ENCODE measurements at regions not wholly inside any gene's neighbourhood (a gene's known extent, or its start where the extent isn't known, plus 50 kb on each side); places are given as distances from the start of the nearest gene placed in this dataset.

DNA sequence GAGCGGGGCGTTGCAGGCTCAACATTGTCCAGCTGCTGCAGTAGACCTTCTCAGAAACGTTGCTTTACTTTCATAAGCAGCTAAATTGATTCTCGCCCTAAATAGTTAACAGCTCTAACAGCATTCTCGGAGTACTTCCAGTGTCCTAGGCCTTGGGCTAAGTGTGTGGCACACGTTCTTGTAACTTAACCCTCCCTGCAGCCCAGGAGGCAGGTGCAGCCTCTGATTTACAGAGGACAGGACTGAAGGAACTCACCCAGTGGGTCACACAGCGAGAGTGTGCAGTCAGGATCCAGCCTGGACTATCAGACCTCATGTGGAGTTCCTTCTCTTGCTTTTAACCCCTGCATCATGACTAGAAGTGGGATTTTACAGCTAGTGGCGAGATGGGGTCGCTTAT, 312.8 kb upstream of the C2CD4B start:
- Histone ChIP-seq H3K27me3 (ENCODE audit: insufficient read depth, low read length) (no peaks in the 10 kb centered on the region), H3K27ac (ENCODE audit: low read depth, low read length) (no peak overlapping the region), H3K79me2 (ENCODE audit: control insufficient read depth, insufficient read depth, low read length, unreplicated experiment) (no peaks in the 10 kb centered on the region), H3K4me1 (ENCODE audit: control insufficient read depth, insufficient read depth, low read length, unreplicated experiment) (peaks cover 15% of the 10 kb centered on the region), H3K36me3 (ENCODE audit: insufficient read depth, low read length) (no peaks in the 10 kb centered on the region), H2AFZ (ENCODE audit: low read length, unreplicated experiment) (no peak overlapping the region), H3K4me3 (ENCODE audit: low read depth, low read length) (no peak overlapping the region)

DNA sequence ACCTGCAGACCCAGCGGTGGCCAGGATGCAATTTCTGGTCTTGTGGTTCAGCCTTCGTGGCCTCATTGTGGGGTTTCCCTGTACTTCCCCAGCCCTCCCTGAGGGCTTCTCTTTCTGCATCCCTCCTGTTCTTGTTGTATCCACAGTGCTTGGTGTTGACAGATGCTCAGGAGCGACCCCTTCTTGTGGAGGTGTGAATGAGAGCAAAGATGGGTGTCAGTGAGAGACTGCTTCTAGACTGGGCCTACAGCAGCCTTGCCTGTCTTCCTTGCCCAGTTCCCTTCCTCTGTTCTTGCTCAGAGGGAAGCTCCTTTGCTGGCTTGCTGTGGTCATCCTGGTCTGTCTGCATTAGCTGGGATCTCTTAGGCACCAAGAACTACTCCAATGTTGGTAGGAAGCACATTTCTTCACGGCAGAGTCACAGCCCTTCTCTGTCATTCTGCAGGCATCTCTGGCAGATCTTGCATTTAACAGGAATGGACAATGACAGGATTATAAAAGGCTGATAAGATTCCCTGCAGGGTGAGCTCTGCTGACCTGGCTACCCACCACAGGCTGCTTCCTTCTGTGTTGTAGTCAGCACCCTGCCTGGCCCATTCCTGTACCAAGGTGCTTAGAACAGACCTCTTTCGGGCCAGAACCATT, 317.8 kb upstream of the C2CD4B start:
- no peak overlapping the region for H2AFZ ChIP-seq (ENCODE audit: low read length, unreplicated experiment)
- H3K4me3 ChIP-seq (ENCODE audit: low read depth, low read length), result no peak overlapping the region
- no peaks in the 10 kb centered on the region for H3K4me1 ChIP-seq (ENCODE audit: control insufficient read depth, insufficient read depth, low read length, unreplicated experiment)
- no peaks in the 10 kb centered on the region for H3K79me2 ChIP-seq (ENCODE audit: control insufficient read depth, insufficient read depth, low read length, unreplicated experiment)
- H3K36me3 ChIP-seq (ENCODE audit: insufficient read depth, low read length), result no peaks in the 10 kb centered on the region
- H3K27me3 ChIP-seq (ENCODE audit: insufficient read depth, low read length), result no peaks in the 10 kb centered on the region
- H3K27ac ChIP-seq (ENCODE audit: low read depth, low read length), result no peak overlapping the region

DNA sequence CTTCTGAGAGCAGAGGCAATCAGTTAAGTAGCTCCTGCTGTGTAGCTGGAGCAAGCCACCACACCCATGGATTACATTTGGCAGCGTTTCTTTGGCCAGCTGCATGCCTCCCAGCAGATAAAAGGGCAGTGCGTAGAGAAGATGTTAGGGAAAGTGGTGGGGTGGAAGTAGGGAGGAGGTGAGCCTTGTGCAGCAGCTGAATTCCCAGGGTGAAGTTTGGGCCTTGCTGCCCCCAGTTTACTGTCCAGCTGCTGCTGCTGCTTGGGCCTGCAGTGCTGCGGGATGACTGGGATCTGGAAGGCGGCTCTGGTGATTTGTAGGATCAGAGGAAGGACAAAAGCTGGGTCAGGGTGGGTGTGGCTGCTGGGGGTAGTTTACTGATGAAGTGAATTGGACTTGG, 318.7 kb upstream of the C2CD4B start:
- Histone ChIP-seq H3K27me3 (ENCODE audit: insufficient read depth, low read length) (no peaks in the 10 kb centered on the region), H3K4me1 (ENCODE audit: control insufficient read depth, insufficient read depth, low read length, unreplicated experiment) (no peaks in the 10 kb centered on the region), H3K36me3 (ENCODE audit: insufficient read depth, low read length) (no peaks in the 10 kb centered on the region), H3K27ac (ENCODE audit: low read depth, low read length) (no peak overlapping the region), H3K4me3 (ENCODE audit: low read depth, low read length) (no peak overlapping the region), H2AFZ (ENCODE audit: low read length, unreplicated experiment) (no peak overlapping the region), H3K79me2 (ENCODE audit: control insufficient read depth, insufficient read depth, low read length, unreplicated experiment) (no peaks in the 10 kb centered on the region)

DNA sequence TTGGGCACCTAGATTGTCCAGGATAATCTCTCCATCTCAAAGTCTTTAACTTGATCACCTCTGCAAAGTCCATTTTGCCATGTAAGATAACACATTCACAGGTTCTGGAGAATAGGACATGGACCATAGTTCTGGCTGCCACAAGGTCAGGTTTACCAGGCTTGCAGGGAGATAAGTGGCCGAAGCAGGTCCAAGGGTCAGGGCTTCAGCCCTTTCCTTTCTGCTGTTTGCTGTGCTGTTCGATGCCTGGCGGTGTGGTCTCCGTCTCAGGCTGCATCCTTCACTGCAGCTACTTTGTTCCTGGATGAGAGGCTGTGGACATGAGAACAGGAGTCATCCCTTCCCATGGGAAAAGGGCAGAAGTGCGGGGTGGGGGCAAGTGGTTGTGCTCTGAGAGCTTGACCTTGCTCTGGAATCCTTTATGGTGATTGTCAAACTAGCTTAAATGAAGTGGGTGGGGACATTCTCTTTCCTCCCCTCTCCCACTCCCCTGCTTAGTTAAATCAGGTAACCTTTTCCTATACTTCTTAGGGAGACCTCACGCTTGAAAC, 320.2 kb upstream of the C2CD4B start:
- H3K27ac ChIP-seq (ENCODE audit: low read depth, low read length), result no peak overlapping the region
- no peaks in the 10 kb centered on the region for H3K4me1 ChIP-seq (ENCODE audit: control insufficient read depth, insufficient read depth, low read length, unreplicated experiment)
- H3K4me3 ChIP-seq (ENCODE audit: low read depth, low read length), result no peak overlapping the region
- no peak overlapping the region for H2AFZ ChIP-seq (ENCODE audit: low read length, unreplicated experiment)
- H3K79me2 ChIP-seq (ENCODE audit: control insufficient read depth, insufficient read depth, low read length, unreplicated experiment), result no peaks in the 10 kb centered on the region
- no peaks in the 10 kb centered on the region for H3K36me3 ChIP-seq (ENCODE audit: insufficient read depth, low read length)
- no peaks in the 10 kb centered on the region for H3K27me3 ChIP-seq (ENCODE audit: insufficient read depth, low read length)

DNA sequence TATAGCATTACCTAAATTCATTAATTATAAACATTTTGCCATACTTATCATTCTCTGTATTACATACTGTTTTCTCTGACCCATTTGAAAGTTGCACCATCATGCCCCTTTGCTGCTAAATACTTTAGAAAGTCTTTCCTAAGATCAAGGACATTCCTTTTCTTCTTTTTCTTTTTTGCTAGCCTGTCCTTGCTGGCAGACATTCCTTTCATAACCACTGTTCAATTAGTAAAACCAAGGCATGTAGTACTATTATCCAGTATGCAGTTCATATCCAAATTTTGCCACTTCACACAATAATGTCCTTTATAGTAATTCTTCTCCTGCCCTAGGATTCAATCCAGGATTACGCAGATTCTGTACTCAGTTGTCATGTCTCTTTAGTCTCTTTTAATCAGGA, 321.0 kb upstream of the C2CD4B start:
- Histone ChIP-seq H3K4me1 (ENCODE audit: control insufficient read depth, insufficient read depth, low read length, unreplicated experiment) (no peaks in the 10 kb centered on the region), H3K4me3 (ENCODE audit: low read depth, low read length) (no peak overlapping the region), H3K36me3 (ENCODE audit: insufficient read depth, low read length) (no peaks in the 10 kb centered on the region), H3K27me3 (ENCODE audit: insufficient read depth, low read length) (no peaks in the 10 kb centered on the region), H3K79me2 (ENCODE audit: control insufficient read depth, insufficient read depth, low read length, unreplicated experiment) (no peaks in the 10 kb centered on the region), H2AFZ (ENCODE audit: low read length, unreplicated experiment) (no peak overlapping the region), H3K27ac (ENCODE audit: low read depth, low read length) (no peak overlapping the region)

DNA sequence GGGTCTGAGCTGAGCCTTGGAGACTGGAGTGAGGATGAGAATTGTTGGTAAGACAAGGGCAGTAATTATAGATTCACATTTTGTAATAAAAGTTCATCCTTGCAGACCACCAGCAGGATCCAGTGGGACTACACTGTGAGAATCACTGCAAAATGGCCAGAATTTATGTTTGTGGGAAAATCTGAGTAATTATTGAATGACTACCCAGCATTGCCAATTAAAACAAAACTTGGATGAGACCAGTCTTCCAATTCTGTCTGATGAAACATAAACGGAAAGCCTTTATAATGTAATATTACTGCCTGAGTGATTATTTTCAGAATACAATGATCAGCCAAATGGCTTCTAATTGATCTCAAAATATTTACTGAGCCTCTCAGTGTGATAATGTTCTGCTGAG, 323.3 kb upstream of the C2CD4B start:
- Histone ChIP-seq H3K79me2 (ENCODE audit: control insufficient read depth, insufficient read depth, low read length, unreplicated experiment) (no peaks in the 10 kb centered on the region), H3K27ac (ENCODE audit: low read depth, low read length) (no peak overlapping the region), H3K36me3 (ENCODE audit: insufficient read depth, low read length) (no peaks in the 10 kb centered on the region)

DNA sequence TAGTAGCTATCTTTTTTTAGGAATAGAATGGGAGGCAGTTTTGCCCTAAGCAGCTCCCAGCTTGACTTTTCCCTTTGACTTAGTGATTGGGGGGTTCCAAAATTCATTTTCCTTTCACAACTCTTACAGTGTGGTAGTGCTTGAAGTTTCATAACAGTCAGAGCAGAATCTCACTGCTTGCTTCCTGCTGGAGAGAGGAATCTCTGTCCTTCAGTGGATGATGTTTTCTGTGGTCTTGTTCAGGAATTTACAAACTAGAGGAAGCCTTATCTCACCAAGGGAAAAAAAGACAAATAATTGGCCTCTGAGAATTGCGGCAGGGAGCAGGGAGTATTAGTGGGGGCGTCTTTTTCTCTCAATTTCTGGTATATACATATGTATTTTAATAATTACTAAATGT, 326.6 kb upstream of the C2CD4B start:
- Histone ChIP-seq H3K36me3 (ENCODE audit: insufficient read depth, low read length) (no peaks in the 10 kb centered on the region), H3K27ac (ENCODE audit: low read depth, low read length) (no peak overlapping the region), H3K79me2 (ENCODE audit: control insufficient read depth, insufficient read depth, low read length, unreplicated experiment) (no peaks in the 10 kb centered on the region), H3K27me3 (ENCODE audit: insufficient read depth, low read length) (no peaks in the 10 kb centered on the region), H3K4me1 (ENCODE audit: control insufficient read depth, insufficient read depth, low read length, unreplicated experiment) (peaks cover 16% of the 10 kb centered on the region), H3K4me3 (ENCODE audit: low read depth, low read length) (no peak overlapping the region), H2AFZ (ENCODE audit: low read length, unreplicated experiment) (no peak overlapping the region)

More for the DNA sequence above, 323.3 kb upstream of the C2CD4B start:
- Histone ChIP-seq H3K4me3 (ENCODE audit: low read depth, low read length) (no peak overlapping the region), H2AFZ (ENCODE audit: low read length, unreplicated experiment) (no peak overlapping the region), H3K27me3 (ENCODE audit: insufficient read depth, low read length) (no peaks in the 10 kb centered on the region), H3K4me1 (ENCODE audit: control insufficient read depth, insufficient read depth, low read length, unreplicated experiment) (no peaks in the 10 kb centered on the region)

DNA sequence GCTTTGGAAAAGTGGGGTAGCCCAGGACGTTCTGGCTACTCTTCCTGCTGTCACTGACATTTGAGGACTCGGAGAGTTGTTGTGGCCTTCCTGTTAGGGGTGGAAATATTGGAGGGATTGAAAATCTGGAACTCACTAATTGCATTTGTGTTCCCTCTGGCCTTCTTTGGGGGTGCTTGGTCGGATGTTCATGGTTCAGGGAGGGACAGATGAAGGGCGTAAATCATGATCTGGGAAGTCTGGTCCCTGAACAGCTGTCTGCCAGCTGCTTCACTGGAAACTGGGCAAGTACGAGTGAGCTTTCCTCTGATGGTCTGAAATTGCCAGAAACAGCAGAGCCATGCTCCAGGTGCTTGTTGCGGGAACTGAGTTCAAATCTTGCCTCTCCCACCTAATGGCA, 327.8 kb upstream of the C2CD4B start:
- no peaks in the 10 kb centered on the region for H3K79me2 ChIP-seq (ENCODE audit: control insufficient read depth, insufficient read depth, low read length, unreplicated experiment)
- no peak overlapping the region for H3K4me3 ChIP-seq (ENCODE audit: low read depth, low read length)
- H2AFZ ChIP-seq (ENCODE audit: low read length, unreplicated experiment), result no peak overlapping the region
- no peaks in the 10 kb centered on the region for H3K27me3 ChIP-seq (ENCODE audit: insufficient read depth, low read length)
- H3K4me1 ChIP-seq (ENCODE audit: control insufficient read depth, insufficient read depth, low read length, unreplicated experiment), result peaks cover 16% of the 10 kb centered on the region
- H3K36me3 ChIP-seq (ENCODE audit: insufficient read depth, low read length), result no peaks in the 10 kb centered on the region
- no peak overlapping the region for H3K27ac ChIP-seq (ENCODE audit: low read depth, low read length)

DNA sequence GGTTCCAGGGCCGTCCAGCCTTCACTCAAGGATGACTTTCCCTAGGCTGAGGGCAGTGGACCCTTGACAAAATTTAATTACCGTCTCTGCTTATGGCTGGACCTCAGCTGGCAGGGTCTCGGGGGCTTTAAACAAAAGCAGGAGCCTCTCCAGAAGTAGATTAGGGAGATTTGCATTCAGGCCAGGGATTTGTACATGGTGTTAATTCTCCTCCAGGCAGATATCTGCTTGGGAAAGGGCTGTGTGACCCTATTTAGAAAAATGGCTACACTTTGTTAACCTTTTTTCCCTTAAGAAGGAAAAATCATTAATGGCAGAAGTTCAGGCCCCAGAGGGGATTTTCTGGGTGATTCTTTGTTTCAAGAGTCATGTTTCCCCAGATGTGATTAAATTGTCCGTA, 329.1 kb upstream of the C2CD4B start:
- H3K79me2 ChIP-seq (ENCODE audit: control insufficient read depth, insufficient read depth, low read length, unreplicated experiment), result no peaks in the 10 kb centered on the region
- H3K4me3 ChIP-seq (ENCODE audit: low read depth, low read length), result no peak overlapping the region
- H3K27ac ChIP-seq (ENCODE audit: low read depth, low read length), result no peak overlapping the region
- H2AFZ ChIP-seq (ENCODE audit: low read length, unreplicated experiment), result no peak overlapping the region
- H3K36me3 ChIP-seq (ENCODE audit: insufficient read depth, low read length), result no peaks in the 10 kb centered on the region
- H3K4me1 ChIP-seq (ENCODE audit: control insufficient read depth, insufficient read depth, low read length, unreplicated experiment), result peaks cover 16% of the 10 kb centered on the region
- no peaks in the 10 kb centered on the region for H3K27me3 ChIP-seq (ENCODE audit: insufficient read depth, low read length)

DNA sequence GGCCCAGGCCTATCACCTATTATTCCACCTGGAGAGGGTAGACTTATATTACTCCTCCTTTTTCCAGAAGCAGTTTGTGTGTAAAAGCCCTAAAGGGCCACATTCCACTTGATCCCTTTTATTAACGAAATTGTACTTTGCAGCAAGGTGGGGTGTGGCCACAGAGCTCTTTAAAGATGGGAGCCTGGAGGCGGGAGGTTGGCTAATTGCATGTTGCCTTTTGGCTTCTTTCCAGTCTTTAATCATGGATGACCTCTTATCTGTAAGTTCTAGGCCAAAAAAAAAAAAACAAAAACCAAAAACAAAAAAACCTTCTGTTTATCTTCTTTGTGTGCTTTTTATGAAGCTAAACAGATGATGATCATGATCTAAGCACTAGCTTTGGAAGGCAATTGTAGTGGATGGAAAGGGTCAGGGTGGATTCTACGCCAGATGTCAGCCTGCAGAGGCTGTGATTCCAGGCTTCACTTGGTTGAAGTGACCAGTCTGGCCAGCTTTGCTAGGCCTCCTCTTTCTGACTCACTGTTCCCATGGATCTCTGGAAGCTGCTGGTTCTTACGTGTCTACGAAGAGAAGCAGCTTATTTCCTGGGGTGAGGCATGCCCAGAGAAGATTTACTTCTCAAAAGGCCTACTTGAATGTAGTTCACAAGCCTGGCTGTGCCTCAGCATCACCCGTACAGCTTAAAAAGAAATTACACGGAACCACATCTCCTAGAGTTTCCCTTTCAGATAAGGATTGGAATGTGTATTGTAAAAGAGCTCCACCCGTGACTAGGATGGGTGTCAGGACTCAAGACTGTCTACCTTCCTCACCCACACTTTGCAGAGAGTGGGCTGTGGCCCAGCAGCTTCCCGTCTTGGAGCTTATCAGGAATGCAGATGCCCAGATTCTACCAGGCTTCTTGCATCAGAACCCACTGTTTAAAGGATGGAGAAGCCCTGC, 330.9 kb upstream of the C2CD4B start:
- Histone ChIP-seq H3K4me1 (ENCODE audit: control insufficient read depth, insufficient read depth, low read length, unreplicated experiment) (peaks cover 16% of the 10 kb centered on the region), H3K27ac (ENCODE audit: low read depth, low read length) (peak overlapping the region; percentile 23; the same call in 1 of the 2 replicates), H3K79me2 (ENCODE audit: control insufficient read depth, insufficient read depth, low read length, unreplicated experiment) (no peaks in the 10 kb centered on the region), H2AFZ (ENCODE audit: low read length, unreplicated experiment) (peak overlapping the region; percentile 2), H3K4me3 (ENCODE audit: low read depth, low read length) (no peak overlapping the region), H3K36me3 (ENCODE audit: insufficient read depth, low read length) (no peaks in the 10 kb centered on the region), H3K27me3 (ENCODE audit: insufficient read depth, low read length) (no peaks in the 10 kb centered on the region)
